ENCODE measurements at regions not wholly inside any gene's neighbourhood (a gene's known extent, or its start where the extent isn't known, plus 50 kb on each side); places are given as distances from the start of the nearest gene placed in this dataset.

DNA sequence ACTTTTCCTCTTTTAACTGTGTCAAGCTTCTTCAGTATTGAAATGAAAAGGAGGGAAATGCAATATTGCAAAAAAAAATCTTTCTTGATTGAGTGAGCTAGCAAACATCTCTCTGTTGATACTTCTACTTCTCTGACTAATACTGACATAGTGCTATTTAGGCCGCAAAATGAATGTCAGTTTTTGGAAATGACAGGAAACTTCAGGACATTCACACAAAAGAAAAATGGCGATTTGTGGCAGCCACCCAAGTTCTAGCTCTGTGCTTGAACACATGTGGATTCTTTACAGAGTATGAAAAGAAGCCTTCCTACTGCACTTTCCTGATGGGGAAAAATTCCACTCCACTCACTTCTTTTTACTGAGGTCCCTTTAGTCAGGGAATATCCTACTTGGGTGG lies 486.8 kb upstream of the ALCAM start:
- Histone ChIP-seq H3K27me3 (ENCODE audit: insufficient read depth, low read length) (no peaks in the 10 kb centered on the region), H2AFZ (ENCODE audit: low read length) (peak overlapping the region; percentile 81), H3K4me1 (ENCODE audit: insufficient read depth, low read length) (peaks cover 15% of the 10 kb centered on the region), H3K79me2 (ENCODE audit: insufficient read depth, low read length) (no peaks in the 10 kb centered on the region), H4K20me1 (ENCODE audit: insufficient read depth, low read length) (no peaks in the 10 kb centered on the region), H3K9me3 (ENCODE audit: low read depth, low read length) (no peaks in the 10 kb centered on the region), H3K4me3 (ENCODE audit: insufficient read depth, low read length) (no peak overlapping the region), H3K36me3 (ENCODE audit: insufficient read depth, low read length) (no peaks in the 10 kb centered on the region), H3K27ac (ENCODE audit: low read depth, low read length) (no peak overlapping the region), H3K4me2 (ENCODE audit: insufficient read depth, low read length) (no peak overlapping the region)
- TF ChIP-seq, protein P1, sequence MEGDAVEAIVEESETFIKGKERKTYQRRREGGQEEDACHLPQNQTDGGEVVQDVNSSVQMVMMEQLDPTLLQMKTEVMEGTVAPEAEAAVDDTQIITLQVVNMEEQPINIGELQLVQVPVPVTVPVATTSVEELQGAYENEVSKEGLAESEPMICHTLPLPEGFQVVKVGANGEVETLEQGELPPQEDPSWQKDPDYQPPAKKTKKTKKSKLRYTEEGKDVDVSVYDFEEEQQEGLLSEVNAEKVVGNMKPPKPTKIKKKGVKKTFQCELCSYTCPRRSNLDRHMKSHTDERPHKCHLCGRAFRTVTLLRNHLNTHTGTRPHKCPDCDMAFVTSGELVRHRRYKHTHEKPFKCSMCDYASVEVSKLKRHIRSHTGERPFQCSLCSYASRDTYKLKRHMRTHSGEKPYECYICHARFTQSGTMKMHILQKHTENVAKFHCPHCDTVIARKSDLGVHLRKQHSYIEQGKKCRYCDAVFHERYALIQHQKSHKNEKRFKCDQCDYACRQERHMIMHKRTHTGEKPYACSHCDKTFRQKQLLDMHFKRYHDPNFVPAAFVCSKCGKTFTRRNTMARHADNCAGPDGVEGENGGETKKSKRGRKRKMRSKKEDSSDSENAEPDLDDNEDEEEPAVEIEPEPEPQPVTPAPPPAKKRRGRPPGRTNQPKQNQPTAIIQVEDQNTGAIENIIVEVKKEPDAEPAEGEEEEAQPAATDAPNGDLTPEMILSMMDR (IDR thresholded peaks at IDR 0.05; ENCODE audit: extremely low read depth, low read depth, low read length), result no peak
- DNase-seq (ENCODE audit: insufficient read length, low spot score, missing footprints), result peak; percentile 77

DNA sequence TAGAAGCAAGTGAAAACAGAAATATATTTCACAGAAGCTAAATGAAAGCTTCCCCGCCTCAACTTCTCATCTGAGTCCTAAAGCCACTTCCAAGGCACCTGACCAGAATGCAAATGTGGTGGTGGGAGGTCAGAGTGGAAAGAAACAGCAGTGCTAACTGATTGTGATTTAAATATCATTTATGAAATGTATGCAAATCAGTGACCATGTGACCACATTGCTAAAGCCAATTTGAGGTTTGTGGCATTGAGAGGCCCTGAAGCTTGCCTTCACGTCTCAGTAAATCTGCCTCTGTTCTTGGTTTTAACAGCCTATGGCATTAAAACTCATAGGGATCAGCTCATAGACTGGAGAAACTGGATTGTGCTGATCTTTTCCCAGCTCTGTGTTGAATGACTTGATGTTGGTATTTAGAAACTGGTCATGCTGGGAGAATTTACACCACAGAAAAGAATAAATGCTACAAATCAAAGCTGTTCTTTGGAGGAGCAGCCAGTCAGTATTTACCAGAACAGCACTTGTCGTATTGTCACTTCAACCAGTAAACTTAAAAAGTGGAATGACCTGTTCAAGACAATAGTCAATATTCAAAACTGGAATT lies 481.4 kb upstream of the ALCAM start:
- peak overlapping the region; percentile 41 for H2AFZ ChIP-seq (ENCODE audit: low read length)
- no peak for DNase-seq (ENCODE audit: insufficient read length, low spot score, missing footprints)
- H3K36me3 ChIP-seq (ENCODE audit: insufficient read depth, low read length), result no peaks in the 10 kb centered on the region
- no peaks in the 10 kb centered on the region for H3K79me2 ChIP-seq (ENCODE audit: insufficient read depth, low read length)
- H4K20me1 ChIP-seq (ENCODE audit: insufficient read depth, low read length), result no peaks in the 10 kb centered on the region
- no peaks in the 10 kb centered on the region for H3K27me3 ChIP-seq (ENCODE audit: insufficient read depth, low read length)
- peak overlapping the region; percentile 13 for H3K27ac ChIP-seq (ENCODE audit: low read depth, low read length)
- peaks cover 25% of the 10 kb centered on the region for H3K4me1 ChIP-seq (ENCODE audit: insufficient read depth, low read length)
- H3K9me3 ChIP-seq (ENCODE audit: low read depth, low read length), result no peaks in the 10 kb centered on the region
- TF ChIP-seq, protein P1 (IDR thresholded peaks at IDR 0.05; ENCODE audit: extremely low read depth, low read depth, low read length), result no peak
- no peak overlapping the region for H3K4me3 ChIP-seq (ENCODE audit: insufficient read depth, low read length)
- no peak overlapping the region for H3K4me2 ChIP-seq (ENCODE audit: insufficient read depth, low read length)

DNA sequence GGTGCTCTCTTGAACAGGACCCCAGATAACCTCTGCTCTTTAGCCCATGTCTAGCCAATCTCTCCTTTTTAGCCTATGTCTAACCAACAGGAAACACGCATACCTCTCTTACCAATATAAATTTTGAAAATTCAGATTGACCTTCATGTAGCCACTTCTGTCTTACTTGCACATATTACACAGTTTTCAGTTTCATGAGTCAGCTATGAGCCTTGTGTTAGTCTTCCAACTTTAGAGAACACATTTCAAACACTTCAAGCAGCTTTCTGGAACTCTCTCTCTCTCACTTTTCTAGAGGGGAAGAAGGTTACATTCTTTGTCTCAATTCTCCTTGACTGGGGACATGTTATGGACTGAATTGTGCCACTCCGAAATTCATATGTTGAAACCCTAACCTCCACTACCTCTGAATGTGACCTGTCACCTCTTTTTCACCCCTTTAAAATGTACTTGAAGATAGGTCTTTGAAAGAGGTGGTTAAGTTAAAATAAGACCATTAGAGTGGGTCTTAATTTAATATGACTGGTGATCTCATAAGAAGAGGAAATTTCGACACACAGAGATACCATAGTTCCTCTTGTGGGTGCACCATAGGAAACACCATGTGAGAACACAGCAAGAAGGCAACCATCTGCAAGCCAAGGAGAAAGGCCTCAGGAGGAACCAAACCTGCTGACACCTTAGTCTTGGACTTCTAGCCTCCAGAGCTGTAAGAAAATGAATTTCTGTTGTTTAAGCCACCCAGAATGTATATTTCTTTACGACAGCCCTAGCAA lies 480.3 kb upstream of the ALCAM start:
- TF ChIP-seq, protein P1 (IDR thresholded peaks at IDR 0.05; ENCODE audit: extremely low read depth, low read depth, low read length), result no peak
- Histone ChIP-seq H4K20me1 (ENCODE audit: insufficient read depth, low read length) (no peaks in the 10 kb centered on the region), H3K9me3 (ENCODE audit: low read depth, low read length) (no peaks in the 10 kb centered on the region), H2AFZ (ENCODE audit: low read length) (peak overlapping the region; percentile 20), H3K27me3 (ENCODE audit: insufficient read depth, low read length) (no peaks in the 10 kb centered on the region), H3K36me3 (ENCODE audit: insufficient read depth, low read length) (no peaks in the 10 kb centered on the region), H3K79me2 (ENCODE audit: insufficient read depth, low read length) (no peaks in the 10 kb centered on the region), H3K4me1 (ENCODE audit: insufficient read depth, low read length) (peaks cover 28% of the 10 kb centered on the region), H3K4me3 (ENCODE audit: insufficient read depth, low read length) (no peak overlapping the region), H3K27ac (ENCODE audit: low read depth, low read length) (peak overlapping the region; percentile 13), H3K4me2 (ENCODE audit: insufficient read depth, low read length) (no peak overlapping the region)
- DNase-seq (ENCODE audit: insufficient read length, low spot score, missing footprints), result no peak

DNA sequence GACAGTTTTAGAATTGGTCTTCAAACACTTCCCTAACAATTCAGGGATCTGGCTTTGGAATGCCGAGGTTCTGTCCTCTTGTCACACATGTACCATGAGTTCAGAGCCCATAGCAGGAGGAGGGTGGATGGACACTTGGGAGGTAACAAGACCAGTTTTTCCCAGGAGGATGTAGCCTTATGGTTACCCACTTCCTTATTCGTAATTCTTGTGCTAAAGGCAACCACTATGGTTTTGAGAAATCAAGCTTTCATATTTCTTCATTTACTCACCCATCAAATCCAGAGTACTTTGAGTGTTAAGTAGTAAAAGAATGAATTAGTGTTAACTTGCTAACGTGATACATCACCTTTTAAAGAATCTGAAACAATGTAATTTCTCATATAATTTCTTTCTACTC lies 479.6 kb upstream of the ALCAM start:
- no peak for DNase-seq (ENCODE audit: insufficient read length, low spot score, missing footprints)
- Histone ChIP-seq H3K36me3 (ENCODE audit: insufficient read depth, low read length) (no peaks in the 10 kb centered on the region), H3K4me1 (ENCODE audit: insufficient read depth, low read length) (peaks cover 28% of the 10 kb centered on the region), H3K27me3 (ENCODE audit: insufficient read depth, low read length) (no peaks in the 10 kb centered on the region), H3K27ac (ENCODE audit: low read depth, low read length) (peak overlapping the region; percentile 13), H3K79me2 (ENCODE audit: insufficient read depth, low read length) (no peaks in the 10 kb centered on the region), H3K9me3 (ENCODE audit: low read depth, low read length) (no peaks in the 10 kb centered on the region), H3K4me2 (ENCODE audit: insufficient read depth, low read length) (no peak overlapping the region), H4K20me1 (ENCODE audit: insufficient read depth, low read length) (no peaks in the 10 kb centered on the region), H3K4me3 (ENCODE audit: insufficient read depth, low read length) (no peak overlapping the region), H2AFZ (ENCODE audit: low read length) (no peak overlapping the region)
- TF ChIP-seq, protein P1 (IDR thresholded peaks at IDR 0.05; ENCODE audit: extremely low read depth, low read depth, low read length), result no peak

Data from osteoblast (primary cell).